Prostate gland (tissue), 2 donors: ENCODE measurements at regions not wholly inside any gene's neighbourhood (a gene's known extent, or its start where the extent isn't known, plus 50 kb on each side); places are given as distances from the start of the nearest gene placed in this dataset.
"Not testable (repeated sequence)": the region's sequence is repeated elsewhere in the genome, so short reads cannot be mapped to it uniquely, and the experiment has no call there.

Source experiments
- POLR2A ChIP-seq: fragments of 450-650 bp; IDR thresholded peaks from one replicate; pipeline ENCODE4 v1.6.1; 2016; ENCODE audit warnings: antibody characterized with exemption, mild to moderate bottlenecking
- POLR2AphosphoS5 ChIP-seq: sonication (generic); formaldehyde crosslinking; IDR thresholded peaks from one replicate; pipeline ENCODE4 v1.6.1; 2017; ENCODE audit warnings: antibody characterized with exemption
- TF ChIP-seq, protein P1 (sequence below), 4 experiments: fragments of 200-600 bp in 2 of 4; fragments of 450-650 bp in 2 of 4; sonication (generic) in 2 of 4; IDR thresholded peaks; 1 replicate in 3 of 4; 2 replicates in 1 of 4; pipeline ENCODE4 v1.5.1; 2016 to 2019; ENCODE audit warnings: antibody characterized with exemption in 4 of 4, mild to moderate bottlenecking in 2 of 4, moderate library complexity in 2 of 4

DNA sequence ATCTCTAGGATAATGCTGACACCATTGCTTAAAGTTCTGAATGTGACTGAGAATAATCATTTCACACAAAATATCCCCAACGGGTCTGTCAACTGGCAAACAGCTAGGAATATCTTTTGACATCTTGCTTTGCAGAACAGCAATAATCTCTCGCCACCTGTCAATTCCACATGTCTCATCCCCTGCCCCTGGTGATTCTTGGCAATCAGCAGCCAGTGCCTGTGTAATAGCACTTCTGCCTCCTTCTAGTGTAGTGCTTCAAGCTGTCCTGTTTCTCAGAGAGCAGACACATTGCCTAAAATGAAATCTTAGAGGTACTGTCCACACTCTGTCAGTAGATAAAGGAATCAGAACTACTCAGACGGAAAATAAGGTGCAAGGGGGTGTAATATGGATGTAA is 984.4 kb downstream of the LTN1 start:
- TF ChIP-seq, protein P1, sequence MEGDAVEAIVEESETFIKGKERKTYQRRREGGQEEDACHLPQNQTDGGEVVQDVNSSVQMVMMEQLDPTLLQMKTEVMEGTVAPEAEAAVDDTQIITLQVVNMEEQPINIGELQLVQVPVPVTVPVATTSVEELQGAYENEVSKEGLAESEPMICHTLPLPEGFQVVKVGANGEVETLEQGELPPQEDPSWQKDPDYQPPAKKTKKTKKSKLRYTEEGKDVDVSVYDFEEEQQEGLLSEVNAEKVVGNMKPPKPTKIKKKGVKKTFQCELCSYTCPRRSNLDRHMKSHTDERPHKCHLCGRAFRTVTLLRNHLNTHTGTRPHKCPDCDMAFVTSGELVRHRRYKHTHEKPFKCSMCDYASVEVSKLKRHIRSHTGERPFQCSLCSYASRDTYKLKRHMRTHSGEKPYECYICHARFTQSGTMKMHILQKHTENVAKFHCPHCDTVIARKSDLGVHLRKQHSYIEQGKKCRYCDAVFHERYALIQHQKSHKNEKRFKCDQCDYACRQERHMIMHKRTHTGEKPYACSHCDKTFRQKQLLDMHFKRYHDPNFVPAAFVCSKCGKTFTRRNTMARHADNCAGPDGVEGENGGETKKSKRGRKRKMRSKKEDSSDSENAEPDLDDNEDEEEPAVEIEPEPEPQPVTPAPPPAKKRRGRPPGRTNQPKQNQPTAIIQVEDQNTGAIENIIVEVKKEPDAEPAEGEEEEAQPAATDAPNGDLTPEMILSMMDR (IDR thresholded peaks at IDR 0.05): not testable (repeated sequence)
- TF ChIP-seq POLR2A, POLR2AphosphoS5: not testable (repeated sequence)
